Mesenchymal stem cell (in vitro differentiated cells and primary cell): ENCODE measurements at regions not wholly inside any gene's neighbourhood (a gene's known extent, or its start where the extent isn't known, plus 50 kb on each side); places are given as distances from the start of the nearest gene placed in this dataset.
A peak's percentile ranks its signal among the peaks of the same experiment; 100 is the strongest.

Experiments used
- DNase-seq: peaks from one replicate; pipeline ENCODE4 v3.0.0-alpha.2; 2013
- H2AFZ ChIP-seq: one replicate; pipeline ENCODE4 v1.6.1; 2013; ENCODE audit warnings: low read depth, mild to moderate bottlenecking, control low read depth, inconsistent platforms, low read length, moderate library complexity
- H2AK5ac ChIP-seq: 2 replicates; pipeline ENCODE4 v1.6.1; 2013; ENCODE audit warnings: low read length, moderate library complexity, mild to moderate bottlenecking, inconsistent platforms; ENCODE audit not compliant: severe bottlenecking
- H2BK120ac ChIP-seq: one replicate; pipeline ENCODE4 v1.6.1; 2013; ENCODE audit warnings: low read depth, mild to moderate bottlenecking, inconsistent platforms, low read length, moderate library complexity
- H2BK12ac ChIP-seq, 2 experiments: one replicate each; pipeline ENCODE4 v1.6.1; 2013; ENCODE audit warnings: inconsistent platforms in 2 of 2, low read length in 2 of 2, mild to moderate bottlenecking in 2 of 2, moderate library complexity in 2 of 2, control low read depth in 1 of 2
- H2BK15ac ChIP-seq: one replicate; pipeline ENCODE4 v1.6.1; 2013; ENCODE audit warnings: mild to moderate bottlenecking, low read depth, inconsistent platforms; ENCODE audit not compliant: poor library complexity, severe bottlenecking
- H2BK5ac ChIP-seq: 2 replicates; pipeline ENCODE4 v1.6.1; 2013; ENCODE audit warnings: low read depth, mild to moderate bottlenecking, low read length, control low read depth, inconsistent platforms; ENCODE audit not compliant: poor library complexity, severe bottlenecking
- H3K14ac ChIP-seq, 2 experiments: one replicate each; pipeline ENCODE4 v1.6.1; 2013; ENCODE audit warnings: inconsistent platforms in 2 of 2, low read length in 2 of 2, control low read depth in 1 of 2, mild to moderate bottlenecking in 1 of 2, moderate library complexity in 1 of 2
- H3K18ac ChIP-seq, 2 experiments: one replicate each; pipeline ENCODE4 v1.6.1; 2013; ENCODE audit warnings: inconsistent platforms in 2 of 2, low read length in 2 of 2, control low read depth in 1 of 2, low read depth in 1 of 2, mild to moderate bottlenecking in 1 of 2
- H3K23ac ChIP-seq, 2 experiments: one replicate each; pipeline ENCODE4 v1.6.1; 2013; ENCODE audit warnings: inconsistent platforms in 2 of 2, low read length in 2 of 2, mild to moderate bottlenecking in 2 of 2, moderate library complexity in 2 of 2, control low read depth in 1 of 2
- H3K27ac ChIP-seq: 2 replicates; pipeline ENCODE4 v1.5.1; 2013; ENCODE audit warnings: mild to moderate bottlenecking, moderate library complexity, low read length, control low read depth, inconsistent platforms; ENCODE audit not compliant: poor library complexity, severe bottlenecking
- H3K27me3 ChIP-seq, 2 experiments: 2 replicates each; pipeline versions ENCODE4 v1.6.1 to v1.7.0; 2013; ENCODE audit warnings: low read length in 2 of 2, mild to moderate bottlenecking in 2 of 2, moderate library complexity in 2 of 2, control low read depth in 1 of 2, inconsistent platforms in 1 of 2; ENCODE audit not compliant: control insufficient read depth in 1 of 2, insufficient read depth in 1 of 2
- H3K36me3 ChIP-seq, 2 experiments: 2 replicates each; pipeline versions ENCODE4 v1.6.1 to v1.7.0; 2013; ENCODE audit warnings: low read length in 2 of 2, control low read depth in 1 of 2, inconsistent platforms in 1 of 2, low read depth in 1 of 2, mild to moderate bottlenecking in 1 of 2; ENCODE audit not compliant: insufficient read depth in 2 of 2, control insufficient read depth in 1 of 2
- H3K4ac ChIP-seq, 2 experiments: one replicate each; pipeline ENCODE4 v1.6.1; 2013; ENCODE audit warnings: inconsistent platforms in 2 of 2, low read length in 2 of 2, mild to moderate bottlenecking in 2 of 2, moderate library complexity in 2 of 2, control low read depth in 1 of 2, low read depth in 1 of 2
- H3K4me1 ChIP-seq: 2 replicates; pipeline ENCODE4 v1.6.1; 2013; ENCODE audit warnings: low read depth, low read length, control low read depth; ENCODE audit not compliant: control insufficient read depth, insufficient read depth
- H3K4me2 ChIP-seq: 2 replicates; pipeline ENCODE4 v1.6.1; 2013; ENCODE audit warnings: low read length, mild to moderate bottlenecking, inconsistent platforms; ENCODE audit not compliant: poor library complexity, severe bottlenecking
- H3K4me3 ChIP-seq, 2 experiments: 2 replicates each; pipeline versions ENCODE4 v1.5.1 to v1.7.0; 2013; ENCODE audit warnings: low read length in 2 of 2, mild to moderate bottlenecking in 2 of 2, control low read depth in 1 of 2, low read depth in 1 of 2; ENCODE audit not compliant: insufficient read depth in 1 of 2
- H3K79me1 ChIP-seq: replicated peaks from 2 replicates; pipeline ENCODE4 v1.6.1; 2013; ENCODE audit warnings: mild to moderate bottlenecking, control low read depth, low read length, inconsistent platforms; ENCODE audit not compliant: poor library complexity, severe bottlenecking
- H3K9ac ChIP-seq: 2 replicates; pipeline ENCODE4 v1.7.0; 2013; ENCODE audit warnings: mild to moderate bottlenecking, low read length, moderate library complexity
- H3K9me3 ChIP-seq: 2 replicates; pipeline ENCODE4 v1.7.0; 2013; ENCODE audit warnings: mild to moderate bottlenecking, low read length; ENCODE audit not compliant: control insufficient read depth
- H4K8ac ChIP-seq: one replicate; pipeline ENCODE4 v1.6.1; 2013; ENCODE audit warnings: inconsistent platforms, mild to moderate bottlenecking, low read length, moderate library complexity
- H4K91ac ChIP-seq: one replicate; pipeline ENCODE4 v1.6.1; 2013; ENCODE audit warnings: mild to moderate bottlenecking, low read length, inconsistent platforms
- WGBS: methylation state at CpG from one replicate; pipeline ENCODE4 v1.1.7; 2013; ENCODE audit warnings: mixed read lengths; 5-methylcytosine and 5-hydroxymethylcytosine counted together

DNA sequence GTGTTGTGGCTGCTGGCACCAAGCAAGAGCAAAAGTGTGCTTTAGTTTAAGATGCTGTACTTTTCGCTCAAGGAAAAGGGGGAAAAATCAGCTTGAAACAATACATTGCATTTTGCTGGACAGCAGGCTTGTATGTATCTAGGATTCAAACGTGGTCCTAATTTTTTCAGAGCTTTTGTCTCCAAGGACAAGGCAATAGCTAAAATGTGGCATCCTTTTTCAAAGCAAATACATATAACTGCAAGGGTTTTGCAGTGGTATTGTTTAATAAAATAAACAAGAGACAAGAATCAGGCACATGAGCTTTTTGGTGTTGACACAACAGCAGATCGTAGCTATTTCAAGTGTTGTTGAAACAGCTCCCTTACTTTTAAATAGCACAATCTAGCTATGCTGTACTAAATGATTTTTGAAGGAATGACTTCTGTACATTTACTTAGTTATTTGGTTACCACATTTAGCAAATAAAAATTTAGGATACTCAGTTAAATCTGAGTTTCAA is 137.0 kb upstream of the HEY2 start:
- peak overlapping the region in 1 of 2 experiments; percentile 68 for H3K4me3 ChIP-seq
- H3K36me3 ChIP-seq, result no peaks in the 10 kb centered on the region
- H3K27me3 ChIP-seq, result no peaks in the 10 kb centered on the region

DNA sequence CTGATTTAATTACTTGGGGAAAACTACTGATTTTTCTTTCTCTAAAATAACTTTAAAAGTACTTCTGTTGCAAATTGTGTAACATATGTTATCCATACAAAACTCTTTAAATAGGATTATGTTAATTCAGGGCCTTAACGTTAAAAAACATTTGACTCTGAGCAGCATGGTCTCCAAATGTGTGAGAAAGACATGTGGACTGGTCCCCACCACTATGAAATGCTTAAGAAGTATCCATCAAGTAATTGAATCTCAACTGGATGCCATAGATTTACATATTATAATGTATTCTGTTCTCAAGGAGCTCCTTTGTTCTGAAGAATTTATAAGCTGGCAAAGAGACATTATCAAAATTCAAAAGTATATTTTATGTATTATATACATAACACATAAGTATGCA is 130.8 kb upstream of the HEY2 start:
- Histone ChIP-seq H2AFZ (no peak overlapping the region), H2BK12ac (no peak overlapping the region), H3K18ac (no peak overlapping the region), H2BK5ac (no peak overlapping the region), H3K27me3 (no peaks in the 10 kb centered on the region), H3K4me3 (no peak overlapping the region), H3K79me1 (no peaks in the 10 kb centered on the region), H3K14ac (no peak overlapping the region), H3K4me1 (no peaks in the 10 kb centered on the region), H2BK15ac (no peak overlapping the region), H3K36me3 (no peaks in the 10 kb centered on the region), H2BK120ac (no peak overlapping the region), H3K27ac (no peak overlapping the region), H3K4ac (no peak overlapping the region), H3K23ac (no peak overlapping the region), H4K91ac (no peak overlapping the region), H3K4me2 (no peak overlapping the region), H3K9me3 (no peaks in the 10 kb centered on the region), H4K8ac (no peak overlapping the region), H2AK5ac (no peak overlapping the region), H3K9ac (no peak overlapping the region)
- no peak for DNase-seq
- no CpG with 5 or more reads among the region's 1 CpG for WGBS

More for the DNA sequence above, 137.0 kb upstream of the HEY2 start:
- Histone ChIP-seq H3K9ac (no peak overlapping the region), H3K18ac (no peak overlapping the region), H2BK12ac (no peak overlapping the region), H4K8ac (no peak overlapping the region), H4K91ac (no peak overlapping the region), H3K4me2 (peak overlapping the region; percentile 69), H2AFZ (no peak overlapping the region), H2AK5ac (no peak overlapping the region), H3K27ac (no peak overlapping the region), H3K79me1 (no peaks in the 10 kb centered on the region), H3K14ac (no peak overlapping the region), H3K23ac (no peak overlapping the region), H2BK120ac (no peak overlapping the region), H3K4ac (no peak overlapping the region), H2BK5ac (no peak overlapping the region), H3K9me3 (no peaks in the 10 kb centered on the region), H3K4me1 (peaks cover 7% of the 10 kb centered on the region), H2BK15ac (no peak overlapping the region)
- 24% methylated on average over 2 of the region's 3 CpGs for WGBS
- DNase-seq, result no peak

DNA sequence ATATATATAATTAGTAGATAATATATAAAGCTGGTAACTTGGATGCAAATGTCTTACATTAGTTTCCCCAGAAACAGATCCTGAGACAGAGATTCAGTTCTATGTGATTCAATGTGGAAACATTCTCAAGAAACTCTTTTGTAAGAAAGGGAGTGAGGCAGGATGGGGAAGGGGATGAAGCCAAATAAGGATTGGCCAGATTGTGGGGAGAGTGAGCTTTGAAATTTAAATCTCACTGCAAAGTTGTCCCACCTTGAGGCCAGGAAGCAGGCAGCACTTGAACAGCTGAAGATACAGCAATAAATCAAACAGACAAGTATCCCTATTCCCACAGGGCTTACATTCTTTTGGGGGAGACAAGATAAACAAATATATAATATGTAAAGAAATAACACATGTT is 126.3 kb upstream of the HEY2 start:
- no peak for DNase-seq
- no peaks in the 10 kb centered on the region for H3K79me1 ChIP-seq
- H3K36me3 ChIP-seq, result no peaks in the 10 kb centered on the region
- H3K14ac ChIP-seq, result no peak overlapping the region
- H2BK15ac ChIP-seq, result no peak overlapping the region
- H3K18ac ChIP-seq, result no peak overlapping the region
- peaks cover 0 to 5% of the 10 kb centered on the region in 2 experiments for H3K27me3 ChIP-seq
- H3K27ac ChIP-seq, result no peak overlapping the region
- H4K91ac ChIP-seq, result no peak overlapping the region
- H3K23ac ChIP-seq, result no peak overlapping the region
- no peak overlapping the region for H3K4me3 ChIP-seq
- no peak overlapping the region for H3K4ac ChIP-seq
- no peaks in the 10 kb centered on the region for H3K4me1 ChIP-seq
- no peak overlapping the region for H2AFZ ChIP-seq
- no peak overlapping the region for H3K9ac ChIP-seq
- no peak overlapping the region for H2BK120ac ChIP-seq
- H2BK5ac ChIP-seq, result no peak overlapping the region
- no peak overlapping the region for H4K8ac ChIP-seq
- no peaks in the 10 kb centered on the region for H3K9me3 ChIP-seq
- H3K4me2 ChIP-seq, result no peak overlapping the region
- no peak overlapping the region for H2AK5ac ChIP-seq
- no peak overlapping the region for H2BK12ac ChIP-seq

DNA sequence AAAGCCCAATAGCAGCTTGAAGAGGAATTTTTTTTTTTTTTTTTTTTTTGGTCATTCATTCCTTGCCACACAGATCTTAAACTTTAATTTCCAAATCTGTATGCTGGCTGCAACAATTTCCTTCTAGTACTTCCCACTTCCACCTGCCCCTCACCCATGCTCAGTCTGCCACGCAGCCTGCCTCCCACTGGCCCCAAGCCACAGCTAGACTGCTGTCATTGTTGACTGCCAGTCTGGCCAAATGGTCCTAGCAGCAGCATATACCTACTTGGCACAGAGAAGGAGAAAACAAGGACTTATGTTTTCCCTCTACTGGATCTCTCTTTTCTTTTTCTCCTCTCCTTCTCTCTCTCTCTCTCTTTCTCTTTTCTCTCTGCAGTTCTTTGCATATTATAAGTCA is 118.3 kb upstream of the HEY2 start:
- no peak overlapping the region for H2BK12ac ChIP-seq
- no peak overlapping the region for H3K27ac ChIP-seq
- H3K9me3 ChIP-seq, result no peaks in the 10 kb centered on the region
- no peak overlapping the region for H2AFZ ChIP-seq
- no peak overlapping the region for H3K14ac ChIP-seq
- H3K4ac ChIP-seq, result no peak overlapping the region
- WGBS, result 68% methylated on average over 1 of the region's 1 CpG
- H4K8ac ChIP-seq, result no peak overlapping the region
- no peak overlapping the region for H3K4me2 ChIP-seq
- no peak overlapping the region for H2BK5ac ChIP-seq
- no peak overlapping the region for H3K9ac ChIP-seq
- H3K79me1 ChIP-seq, result no peaks in the 10 kb centered on the region
- peaks cover 0 to 11% of the 10 kb centered on the region in 2 experiments for H3K27me3 ChIP-seq
- no peak overlapping the region for H4K91ac ChIP-seq
- no peak overlapping the region for H2BK120ac ChIP-seq
- no peaks in the 10 kb centered on the region for H3K4me1 ChIP-seq
- no peak overlapping the region for H2BK15ac ChIP-seq
- no peak overlapping the region for H3K4me3 ChIP-seq
- no peak overlapping the region for H3K18ac ChIP-seq
- H2AK5ac ChIP-seq, result no peak overlapping the region
- DNase-seq, result no peak
- H3K23ac ChIP-seq, result no peak overlapping the region
- H3K36me3 ChIP-seq, result no peaks in the 10 kb centered on the region
